Activated naive CD4-positive, alpha-beta T cell treated with anti-CD3 and anti-CD28 coated beads, Interleukin-2, amount 50 U/mL, for 72 hours (primary cell): ENCODE measurements at regions not wholly inside any gene's neighbourhood (a gene's known extent, or its start where the extent isn't known, plus 50 kb on each side); places are given as distances from the start of the nearest gene placed in this dataset.
"Not testable (repeated sequence)": the region's sequence is repeated elsewhere in the genome, so short reads cannot be mapped to it uniquely, and the experiment has no call there.

Experiments
- ATAC-seq, 2 donors: fragments of 150-1000 bp; cut with Tn5 transposase; 2 replicates each; pipeline ENCODE4 v1.10.0; 2021; ENCODE audit warnings: mild to moderate bottlenecking in 2 of 2, moderate library complexity in 2 of 2
- DNase-seq, 2 donors: peaks; one replicate each; pipeline ENCODE4 v3.0.0; 2021 to 2022; ENCODE audit warnings: low spot score in 2 of 2
- H3K27ac Mint-ChIP-seq, 2 donors: one replicate each; pipeline ENCODE4 v1.8.0; 2022; ENCODE audit warnings: mild to moderate bottlenecking in 2 of 2, mixed read lengths in 2 of 2
- H3K36me3 Mint-ChIP-seq, 2 donors: one replicate each; pipeline ENCODE4 v1.8.0; 2022; ENCODE audit warnings: mixed read lengths in 2 of 2
- H3K9me3 Mint-ChIP-seq, 2 donors: one replicate each; pipeline ENCODE4 v1.8.0; 2022; ENCODE audit warnings: mixed read lengths in 2 of 2

DNA sequence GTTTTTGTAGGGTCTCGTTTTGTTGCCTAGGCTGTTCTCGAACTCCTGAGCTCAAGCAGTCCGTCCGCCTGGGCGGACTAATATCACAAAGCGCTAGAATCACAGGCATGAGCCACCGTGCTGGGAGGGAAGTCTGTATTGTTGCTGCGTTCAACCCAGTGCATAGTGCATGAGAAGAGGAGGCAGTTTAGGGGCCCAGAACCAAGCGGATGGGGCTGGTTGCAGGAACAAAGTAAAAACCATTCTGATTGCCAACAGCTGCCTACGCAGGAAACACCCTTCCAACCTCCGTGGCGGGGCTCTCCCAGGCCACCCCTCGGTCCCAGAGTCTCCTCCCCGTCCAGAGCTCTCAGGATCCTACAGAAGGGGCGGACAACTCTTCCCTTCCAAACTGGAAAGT lies 87.1 kb downstream of the ANXA2R start:
- H3K27ac Mint-ChIP-seq = peak overlapping the region in 1 of 2 donors; percentile 91
- DNase-seq (no peak), ATAC-seq (no peak)
- peaks cover 13% of the 10 kb centered on the region in 2 donors for H3K9me3 Mint-ChIP-seq
- peaks cover 12 to 20% of the 10 kb centered on the region in 2 donors for H3K36me3 Mint-ChIP-seq

DNA sequence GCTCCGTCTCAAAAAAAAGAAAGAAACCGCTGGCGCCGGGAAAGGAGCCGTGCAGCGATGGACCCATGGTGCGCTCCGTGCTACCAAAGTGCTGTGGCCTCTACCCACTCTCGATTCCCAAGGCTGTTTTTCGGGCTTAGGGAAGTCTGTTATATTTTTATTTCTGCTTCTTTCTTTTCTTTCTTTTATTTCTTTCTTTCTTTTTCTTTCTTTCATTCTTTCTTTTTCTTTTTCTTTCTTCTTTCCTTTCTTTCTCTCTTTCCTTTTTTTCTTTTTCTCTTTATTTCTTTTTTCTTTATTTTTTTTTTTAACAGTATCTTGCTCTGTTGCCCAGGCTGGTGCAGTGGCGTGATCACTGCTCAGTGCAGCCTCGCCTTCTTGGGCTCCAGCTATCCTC lies 87.5 kb downstream of the ANXA2R start:
- Mint-ChIP-seq H3K36me3 (peaks cover 12 to 20% of the 10 kb centered on the region in 2 donors), H3K27ac (peak overlapping the region; percentile 91 to 97), H3K9me3 (peaks cover 13% of the 10 kb centered on the region in 2 donors)
- no peak for ATAC-seq
- DNase-seq = no peak

DNA sequence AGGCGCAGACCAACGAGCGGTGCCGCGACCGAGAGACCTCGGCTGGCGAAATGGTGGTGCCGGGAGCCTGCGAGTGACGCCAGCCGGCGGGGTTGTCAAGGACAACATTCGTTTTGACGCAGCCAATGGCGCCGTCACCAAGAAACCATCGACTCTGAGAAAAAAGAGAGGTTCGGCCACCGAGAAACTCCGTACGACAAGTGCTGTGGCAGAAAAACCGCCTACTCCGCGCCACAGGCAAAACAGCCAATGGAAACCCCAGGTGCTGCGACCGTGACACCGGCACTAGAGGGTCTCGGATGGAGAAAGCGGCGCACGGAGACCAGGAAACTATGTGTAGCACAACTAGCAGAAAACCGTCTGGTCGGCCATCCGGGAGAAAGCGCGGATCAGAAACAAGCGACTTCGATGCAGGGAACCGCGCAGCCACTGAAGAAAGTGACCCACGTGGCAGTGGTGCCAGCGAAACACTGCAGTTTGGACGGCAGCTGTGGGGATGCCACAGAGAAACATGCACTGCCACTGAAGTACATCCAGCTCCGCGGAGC lies 88.8 kb downstream of the ANXA2R start:
- DNase-seq (peak; percentile 69 to 80), ATAC-seq (peak; percentile 47 to 60)
- Mint-ChIP-seq H3K9me3 (peaks cover 13% of the 10 kb centered on the region in 2 donors), H3K27ac (peak overlapping the region; percentile 97), H3K36me3 (peaks cover 12 to 20% of the 10 kb centered on the region in 2 donors)

DNA sequence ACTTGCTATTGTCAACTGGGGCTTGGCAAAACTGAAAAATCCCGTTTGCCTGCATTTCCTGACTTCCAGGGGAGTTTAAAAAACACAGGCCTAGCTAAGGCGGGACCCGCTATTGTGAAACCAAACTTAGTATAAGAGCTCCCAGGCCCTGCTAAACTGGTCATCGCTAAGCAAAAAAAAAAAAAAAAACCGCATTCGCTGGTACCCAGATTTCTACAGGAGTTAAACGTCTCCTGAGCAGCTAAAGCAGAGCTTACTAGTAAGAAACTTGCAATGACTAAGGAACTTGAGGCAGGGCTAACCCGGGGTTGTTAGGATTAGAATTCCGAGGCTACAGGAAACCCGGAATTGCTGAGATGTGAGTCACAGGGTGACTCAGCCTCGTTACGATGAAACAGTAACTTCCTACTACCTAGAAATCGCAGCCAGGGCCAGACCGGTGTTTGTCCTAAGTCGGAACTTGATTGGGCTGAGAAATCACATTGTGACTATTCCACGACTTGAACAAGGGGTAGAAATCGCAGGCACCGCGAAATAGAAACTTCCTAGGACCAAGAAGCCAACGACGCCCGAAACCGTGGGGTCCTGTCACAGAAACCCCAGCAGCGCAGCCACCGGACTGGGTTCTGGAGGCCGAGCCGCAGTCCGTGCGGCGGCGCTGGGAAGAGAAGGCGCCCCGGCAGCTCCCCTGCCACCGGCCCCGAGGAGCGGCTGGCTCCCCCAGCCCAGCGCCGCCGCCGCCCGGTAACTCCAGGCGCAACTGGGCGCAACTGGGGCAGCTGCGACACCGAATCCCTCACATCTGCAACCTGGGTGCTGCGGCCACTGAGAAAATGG lies 89.4 kb downstream of the ANXA2R start:
- DNase-seq (peak; percentile 67 to 82), ATAC-seq (peak; percentile 70 to 77)
- peak overlapping the region; percentile 97 for H3K27ac Mint-ChIP-seq
- peaks cover 13% of the 10 kb centered on the region in 2 donors for H3K9me3 Mint-ChIP-seq
- H3K36me3 Mint-ChIP-seq = peaks cover 12 to 20% of the 10 kb centered on the region in 2 donors

DNA sequence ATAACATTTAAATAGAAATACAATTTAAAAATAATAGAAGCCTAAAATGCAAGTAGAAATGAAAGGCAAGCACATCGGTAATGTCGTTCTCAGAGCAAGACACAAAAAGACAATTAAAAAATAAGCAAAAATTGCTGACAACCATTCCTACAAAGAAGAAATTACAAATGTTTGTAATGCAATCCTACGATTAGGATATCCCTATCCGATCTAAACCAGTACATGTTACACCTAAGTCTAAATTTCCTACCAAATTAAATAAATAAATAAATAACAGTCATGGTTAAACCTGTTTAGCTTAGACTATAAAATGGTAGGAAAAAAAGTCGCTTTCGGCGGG lies 90.0 kb downstream of the ANXA2R start:
- Mint-ChIP-seq H3K36me3 (peaks cover 12 to 17% of the 10 kb centered on the region in 2 donors), H3K27ac (peak overlapping the region; percentile 94 to 97), H3K9me3 (peaks cover 9% of the 10 kb centered on the region in 2 donors)
- no peak for DNase-seq
- no peak for ATAC-seq

DNA sequence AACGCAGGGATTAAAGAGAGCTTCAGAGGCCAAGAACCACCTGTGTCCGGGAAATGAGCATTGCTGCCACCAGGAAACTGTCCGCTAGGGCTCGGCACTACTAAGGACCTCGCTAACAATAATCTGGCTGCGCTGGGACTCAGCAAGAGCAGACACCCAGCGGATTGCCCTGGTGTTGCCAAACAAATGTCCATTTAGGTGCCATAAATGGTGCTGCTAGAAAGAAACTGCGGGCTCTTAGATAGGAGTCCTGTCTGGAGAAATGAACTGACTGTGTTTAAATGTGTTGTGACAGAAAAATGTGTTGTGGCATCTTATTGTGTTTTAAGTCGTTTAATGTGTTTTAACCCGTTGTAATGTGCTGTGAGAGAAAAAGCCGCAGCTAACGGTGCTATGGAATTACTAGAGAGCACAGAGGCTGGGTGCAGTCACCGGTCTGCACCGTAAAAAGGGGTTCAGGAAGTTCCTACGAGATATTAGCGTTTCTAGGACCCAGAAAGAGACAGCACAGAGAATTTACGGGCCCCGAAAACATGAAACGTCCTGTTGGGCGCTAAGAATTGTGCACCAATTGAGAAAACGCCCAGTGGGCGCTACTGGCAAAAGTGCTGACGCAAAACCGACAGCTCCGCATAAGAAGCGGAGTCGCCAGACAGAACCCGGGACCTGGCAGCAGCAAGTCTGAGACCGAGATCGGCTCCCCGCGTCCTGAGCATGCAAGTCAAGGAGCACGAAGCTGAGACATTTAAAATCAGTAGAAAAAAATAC lies 90.6 kb downstream of the ANXA2R start:
- Mint-ChIP-seq H3K9me3 (peaks cover 9% of the 10 kb centered on the region in 2 donors), H3K36me3 (peaks cover 12 to 16% of the 10 kb centered on the region in 2 donors), H3K27ac (peak overlapping the region; percentile 92 to 97)
- ATAC-seq = peak; percentile 31 to 41
- peak in 1 of 2 donors; percentile 51 for DNase-seq

DNA sequence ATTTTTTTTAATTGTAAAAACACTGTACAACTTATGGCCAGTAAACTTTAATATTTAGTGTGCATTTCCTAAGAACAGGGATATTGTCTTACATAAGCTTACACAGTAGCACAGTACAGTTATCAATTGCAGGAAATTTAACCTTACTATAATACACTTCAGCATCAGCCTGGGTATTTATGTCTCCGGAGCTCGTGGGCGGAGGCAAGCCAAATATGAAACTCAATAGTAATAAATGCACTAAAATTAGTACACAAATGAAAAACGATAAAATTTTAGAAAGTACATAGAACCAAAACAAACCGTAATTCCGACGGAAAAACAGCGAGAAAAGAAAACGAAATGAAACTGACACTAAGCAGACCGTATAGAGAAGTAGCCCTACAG lies 91.2 kb downstream of the ANXA2R start:
- H3K36me3 Mint-ChIP-seq = peaks cover 7 to 11% of the 10 kb centered on the region in 2 donors
- DNase-seq (no peak), ATAC-seq (peak in 1 of 2 donors; percentile 13)
- H3K27ac Mint-ChIP-seq = peak overlapping the region in 1 of 2 donors; percentile 97
- H3K9me3 Mint-ChIP-seq = peaks cover 5 to 6% of the 10 kb centered on the region in 2 donors

DNA sequence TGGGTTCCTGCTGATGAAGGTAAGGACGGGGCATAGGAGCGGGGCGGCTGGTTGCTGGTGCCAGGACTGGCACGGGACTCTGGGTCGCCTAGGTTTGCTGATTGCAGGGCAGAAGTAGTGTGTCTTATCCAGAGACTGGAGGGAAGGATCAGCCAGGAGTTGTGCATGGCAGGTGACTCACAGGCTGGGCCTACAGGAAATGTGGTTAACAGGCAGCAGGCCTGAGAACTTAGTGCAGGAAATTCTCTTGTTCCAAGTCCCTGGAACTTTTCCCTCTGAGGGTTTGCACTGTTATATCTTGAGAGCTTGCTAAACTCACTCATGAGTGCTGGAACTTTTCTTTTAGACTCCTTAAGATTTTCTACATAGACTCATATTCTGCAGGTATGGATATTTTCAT lies 95.1 kb downstream of the ANXA2R start:
- ATAC-seq = no peak
- H3K27ac Mint-ChIP-seq = no peak overlapping the region
- H3K9me3 Mint-ChIP-seq = no peaks in the 10 kb centered on the region
- no peaks in the 10 kb centered on the region for H3K36me3 Mint-ChIP-seq
- no peak for DNase-seq

DNA sequence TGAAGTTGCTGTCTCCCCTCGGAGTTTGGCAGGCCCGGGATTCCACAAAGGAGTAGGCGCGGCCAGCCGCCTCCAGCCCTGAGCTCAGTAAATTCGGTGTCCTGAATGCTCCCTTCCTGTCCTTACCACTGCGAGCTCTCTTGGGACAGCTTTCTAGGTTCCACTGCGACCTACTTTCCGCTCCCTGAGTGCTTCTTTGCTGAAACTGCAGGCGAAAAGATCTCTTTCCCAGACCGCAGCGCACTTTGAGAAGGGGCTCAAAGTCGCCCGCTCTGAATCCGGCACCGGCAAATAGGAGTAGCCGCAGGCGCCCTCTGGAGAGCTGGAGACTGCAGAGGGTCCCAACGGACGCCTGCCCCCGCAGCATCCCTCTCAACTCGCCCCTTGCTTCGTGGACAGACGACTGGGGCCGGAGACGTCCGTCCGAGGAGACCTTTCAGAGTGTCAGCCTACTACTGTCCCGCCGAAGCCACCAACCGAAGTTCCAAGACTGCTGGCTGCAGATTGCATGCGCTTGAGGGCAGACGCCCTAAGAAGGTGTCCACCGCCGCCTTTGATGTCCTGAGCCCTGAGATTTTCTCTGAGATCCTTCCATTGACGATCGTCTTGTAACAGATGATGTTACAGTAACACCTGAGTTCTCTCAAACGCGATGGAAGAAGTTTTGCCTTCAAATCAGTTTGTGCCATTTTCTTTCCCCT lies 96.0 kb downstream of the ANXA2R start:
- ATAC-seq (no peak), DNase-seq (no peak)
- Mint-ChIP-seq H3K36me3 (no peaks in the 10 kb centered on the region), H3K9me3 (no peaks in the 10 kb centered on the region), H3K27ac (no peak overlapping the region)

DNA sequence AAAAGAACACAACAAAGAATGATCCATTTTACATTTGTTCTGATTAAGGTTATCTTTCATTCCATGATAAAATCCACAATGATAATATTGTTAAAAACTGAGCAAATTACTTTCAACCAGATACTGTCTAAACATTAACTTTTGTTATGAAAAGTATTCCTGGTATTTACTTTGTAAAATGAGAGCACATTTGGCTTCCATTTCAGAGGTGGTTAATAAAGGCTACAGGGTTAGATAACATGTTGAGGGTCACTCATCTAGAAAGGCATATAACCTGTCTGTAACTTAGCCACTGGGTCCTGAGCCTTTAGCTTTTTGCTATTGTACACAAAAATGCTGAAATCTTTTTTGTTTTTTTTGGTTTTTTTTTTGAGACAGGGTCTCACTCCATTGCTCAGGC lies 99.3 kb downstream of the ANXA2R start:
- DNase-seq = no peak
- Mint-ChIP-seq H3K27ac (no peak overlapping the region), H3K36me3 (no peaks in the 10 kb centered on the region), H3K9me3 (no peaks in the 10 kb centered on the region)
- no peak for ATAC-seq

DNA sequence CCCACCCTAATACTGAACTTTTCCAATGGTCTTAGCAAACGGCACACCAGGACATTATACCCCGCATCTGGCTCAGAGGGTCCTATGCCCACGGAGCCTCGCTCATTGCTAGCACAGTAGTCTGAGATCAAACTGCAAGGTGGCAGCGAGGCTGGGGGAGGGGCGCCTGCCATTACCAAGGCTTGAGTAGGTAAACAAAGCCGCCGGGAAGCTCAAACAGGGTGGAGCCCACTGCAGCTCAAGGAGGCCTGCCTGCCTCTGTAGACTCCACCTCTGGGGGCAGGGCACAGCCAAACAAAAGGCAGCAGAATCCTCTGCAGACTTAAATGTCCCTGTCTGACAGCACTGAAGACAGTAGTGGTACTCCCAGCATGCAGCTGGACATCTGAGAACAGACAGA lies 108.1 kb downstream of the ANXA2R start:
- peaks cover 5 to 14% of the 10 kb centered on the region in 2 donors for H3K36me3 Mint-ChIP-seq
- not testable (repeated sequence) for H3K27ac Mint-ChIP-seq, DNase-seq, ATAC-seq, H3K9me3 Mint-ChIP-seq

DNA sequence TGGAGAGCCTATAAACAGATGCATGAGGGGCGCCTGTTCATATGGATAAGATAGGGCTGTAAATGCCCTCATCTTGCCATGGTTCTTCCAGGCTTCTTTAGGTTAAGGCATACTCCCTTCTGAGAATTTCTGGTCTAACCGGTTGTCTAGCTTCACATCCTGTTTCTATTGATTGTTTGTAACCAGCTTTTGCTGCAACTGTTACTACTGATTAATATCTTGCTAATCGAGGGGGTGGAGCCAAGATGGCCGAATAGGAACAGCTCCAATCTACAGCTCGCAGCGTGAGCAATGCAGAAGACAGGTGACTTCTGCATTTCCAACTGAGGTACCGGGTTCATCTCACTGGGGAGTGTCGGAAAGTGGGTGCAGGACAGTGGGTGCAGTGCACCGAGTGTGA lies 108.7 kb downstream of the ANXA2R start:
- H3K36me3 Mint-ChIP-seq = peaks cover 5 to 14% of the 10 kb centered on the region in 2 donors
- DNase-seq, H3K27ac Mint-ChIP-seq, H3K9me3 Mint-ChIP-seq, ATAC-seq: not testable (repeated sequence)

DNA sequence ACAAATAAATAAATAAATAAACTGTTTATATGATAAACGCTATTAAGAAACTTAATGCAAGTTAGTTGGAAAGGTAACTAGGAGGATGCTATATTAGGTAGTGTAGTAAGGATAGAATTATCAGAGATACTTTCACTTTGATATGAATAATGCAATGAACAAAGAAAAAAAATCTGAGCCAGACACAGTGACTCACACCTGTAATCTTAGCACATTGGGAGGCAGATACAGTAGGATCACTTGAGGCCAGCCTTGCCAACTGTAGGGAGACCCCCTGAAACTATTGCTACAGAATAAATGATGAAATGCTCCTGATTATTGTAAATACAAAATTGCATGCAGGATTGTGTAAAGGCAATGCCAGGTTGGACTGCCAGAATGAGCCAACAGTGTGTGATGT lies 109.2 kb downstream of the ANXA2R start:
- Mint-ChIP-seq H3K27ac (no peak overlapping the region), H3K36me3 (peaks cover 5 to 14% of the 10 kb centered on the region in 2 donors), H3K9me3 (peaks cover 0 to 8% of the 10 kb centered on the region in 2 donors)
- DNase-seq (no peak), ATAC-seq (peak in 1 of 2 donors; percentile 24)

DNA sequence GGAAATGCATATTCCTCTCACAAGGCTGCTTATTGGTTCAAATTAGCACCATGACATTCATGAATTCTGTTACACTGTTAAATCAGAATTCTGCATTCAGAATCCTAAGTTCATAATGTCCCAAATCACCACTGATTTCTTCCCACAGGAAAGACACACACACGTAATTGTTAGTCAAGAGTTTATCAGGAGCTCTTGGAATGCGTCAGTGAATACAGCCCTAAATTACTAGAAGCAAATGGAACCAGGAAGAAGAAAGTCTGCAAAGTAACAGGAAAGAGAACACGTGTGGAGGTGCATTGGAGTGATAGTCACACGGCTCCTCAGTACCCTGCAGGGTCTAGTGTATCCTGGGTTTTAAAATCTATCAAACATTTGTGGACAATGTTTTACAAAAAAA lies 110.2 kb downstream of the ANXA2R start:
- no peak overlapping the region for H3K27ac Mint-ChIP-seq
- H3K9me3 Mint-ChIP-seq = peaks cover 0 to 8% of the 10 kb centered on the region in 2 donors
- ATAC-seq (no peak), DNase-seq (no peak)
- H3K36me3 Mint-ChIP-seq = peaks cover 5 to 14% of the 10 kb centered on the region in 2 donors

DNA sequence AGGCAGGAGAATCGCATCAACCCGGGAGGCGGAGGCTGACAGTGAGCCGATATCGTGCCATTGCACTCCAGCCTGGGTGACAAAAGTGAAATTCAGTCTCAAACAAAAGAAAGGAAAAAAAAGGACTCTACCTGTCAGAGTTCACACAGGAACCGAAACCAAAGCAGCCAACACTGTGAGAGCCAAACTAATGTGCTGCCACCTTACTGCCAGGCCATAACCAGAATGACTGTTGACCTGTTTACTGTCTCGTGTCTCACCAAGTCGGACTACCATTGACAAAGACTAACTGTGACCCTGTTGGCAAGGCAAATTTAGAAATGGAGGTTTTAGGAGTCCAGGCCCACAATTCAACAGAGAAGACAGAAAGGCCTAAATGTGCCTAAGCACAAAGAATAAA lies 112.4 kb downstream of the ANXA2R start:
- Mint-ChIP-seq H3K27ac (no peak overlapping the region), H3K9me3 (peaks cover 0 to 5% of the 10 kb centered on the region in 2 donors), H3K36me3 (peaks cover 5 to 10% of the 10 kb centered on the region in 2 donors)
- ATAC-seq = no peak
- DNase-seq = no peak

DNA sequence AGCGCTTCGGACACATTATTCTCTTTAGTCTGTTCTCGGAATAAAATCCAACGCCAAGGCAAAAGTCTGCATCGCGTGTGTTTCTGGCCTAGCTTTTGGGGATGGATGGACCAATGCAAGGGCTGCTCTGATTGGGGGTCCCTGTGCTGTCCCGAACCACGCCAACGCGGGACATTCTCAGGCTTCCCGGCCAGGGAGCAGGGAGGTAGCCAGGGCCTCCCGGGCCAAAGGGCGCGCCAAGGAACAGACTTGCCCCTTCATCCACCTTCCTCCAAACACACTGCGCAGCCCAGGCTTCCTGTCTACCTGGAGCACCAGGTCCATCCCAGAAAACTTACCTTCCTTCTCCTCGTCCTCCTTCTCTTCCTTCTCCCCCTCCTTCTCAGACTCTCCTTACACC lies 113.0 kb upstream of the SELENOP start:
- DNase-seq (no peak), ATAC-seq (no peak)
- Mint-ChIP-seq H3K36me3 (no peaks in the 10 kb centered on the region), H3K27ac (no peak overlapping the region), H3K9me3 (no peaks in the 10 kb centered on the region)

DNA sequence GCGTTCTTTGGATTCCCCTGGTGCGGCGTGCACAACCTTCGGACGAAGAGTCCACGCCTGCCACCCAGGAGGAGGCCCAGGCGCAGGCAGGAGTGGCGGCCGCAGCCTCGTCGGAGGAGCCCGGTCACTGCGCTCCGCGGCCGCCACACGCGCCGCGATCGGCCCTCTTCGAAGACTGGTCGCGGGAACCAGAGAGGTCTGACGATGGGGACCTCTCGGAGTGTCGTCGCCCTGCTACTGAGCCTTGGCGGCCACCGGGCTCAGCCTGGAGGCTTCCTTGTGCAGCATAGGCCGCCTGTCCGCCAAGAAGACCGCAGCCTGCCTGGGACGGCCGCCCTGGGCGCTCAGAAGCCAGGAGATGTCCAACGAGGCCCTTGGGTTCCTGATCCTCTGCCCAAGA lies 112.5 kb upstream of the SELENOP start:
- no peak for ATAC-seq
- H3K9me3 Mint-ChIP-seq = no peaks in the 10 kb centered on the region
- no peak for DNase-seq
- no peaks in the 10 kb centered on the region for H3K36me3 Mint-ChIP-seq
- no peak overlapping the region for H3K27ac Mint-ChIP-seq
